ENCODE measurements at regions not wholly inside any gene's neighbourhood (a gene's known extent, or its start where the extent isn't known, plus 50 kb on each side); places are given as distances from the start of the nearest gene placed in this dataset.

DNA sequence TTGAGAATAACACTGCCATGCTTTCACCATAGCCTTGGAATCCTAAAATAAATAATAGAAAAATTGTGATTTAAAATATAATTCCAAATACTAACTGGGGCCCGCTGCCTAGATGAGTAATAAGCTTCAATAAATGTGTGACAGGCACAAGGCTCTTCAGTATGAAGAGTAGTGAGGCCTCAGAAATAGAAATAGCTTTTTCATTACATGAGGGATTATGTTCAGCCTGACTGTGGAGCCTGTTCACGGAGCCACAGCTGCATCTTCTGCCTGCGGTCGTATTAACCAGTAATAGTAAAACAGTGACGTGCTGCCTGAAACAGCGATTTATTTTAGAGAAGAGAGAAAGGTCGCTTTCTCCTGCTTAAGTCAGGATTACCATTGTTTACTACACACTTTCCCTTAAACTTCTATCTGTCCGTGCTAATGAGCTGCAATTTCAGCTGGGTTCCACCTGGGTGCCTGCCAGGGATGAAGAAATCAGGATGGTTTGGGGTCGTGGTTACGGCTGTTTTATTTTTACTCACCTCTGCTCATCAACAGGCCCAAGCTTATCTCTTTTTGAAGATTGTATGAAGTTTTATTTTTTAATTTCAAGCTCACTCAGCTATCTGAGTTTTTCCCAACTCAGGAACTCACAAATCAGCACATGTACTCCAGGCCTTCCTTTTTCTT is 284.9 kb upstream of the WWC1 start:
- Histone ChIP-seq H3K9me3 (ENCODE audit: control insufficient read depth, low read length) (no peaks in the 10 kb centered on the region), H3K36me3 (ENCODE audit: control insufficient read depth, insufficient read depth, low read length) (no peaks in the 10 kb centered on the region), H3K27me3 (ENCODE audit: control insufficient read depth, insufficient read depth, low read length, poor library complexity, severe bottlenecking) (no peaks in the 10 kb centered on the region), H3K4me3 (ENCODE audit: insufficient read depth, low read depth, low read length) (no peak overlapping the region), H3K27ac (ENCODE audit: insufficient read depth, low read depth, low read length, poor library complexity, severe bottlenecking) (no peak overlapping the region), H3K4me1 (ENCODE audit: control insufficient read depth, insufficient read depth, low read length) (no peaks in the 10 kb centered on the region)
- 91 to 97% methylated on average over 9 to 10 of the region's 10 CpGs for WGBS, 2 experiments

DNA sequence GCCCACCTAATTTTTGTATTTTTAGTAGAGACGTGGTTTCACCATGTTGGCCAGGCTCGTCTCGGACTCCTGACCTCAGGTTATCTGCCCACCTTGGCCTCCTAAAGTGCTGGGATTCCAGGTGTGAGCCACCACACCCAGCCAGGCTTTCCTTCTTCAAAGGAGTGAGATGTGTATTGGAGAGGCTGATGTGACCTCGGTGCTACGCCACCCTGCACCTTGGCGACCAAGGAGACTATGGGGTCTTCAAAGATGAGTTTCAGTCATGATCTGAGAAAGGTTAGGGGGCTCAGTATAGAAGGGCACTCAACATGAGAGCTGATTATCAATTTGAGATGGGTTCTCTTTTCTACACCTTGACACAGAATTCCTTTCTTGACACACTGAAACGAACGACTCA is 284.2 kb upstream of the WWC1 start:
- no peaks in the 10 kb centered on the region for H3K27me3 ChIP-seq (ENCODE audit: control insufficient read depth, insufficient read depth, low read length, poor library complexity, severe bottlenecking)
- no peak overlapping the region for H3K4me3 ChIP-seq (ENCODE audit: insufficient read depth, low read depth, low read length)
- H3K9me3 ChIP-seq (ENCODE audit: control insufficient read depth, low read length), result no peaks in the 10 kb centered on the region
- H3K4me1 ChIP-seq (ENCODE audit: control insufficient read depth, insufficient read depth, low read length), result no peaks in the 10 kb centered on the region
- 96 to 97% methylated on average over 8 of the region's 8 CpGs for WGBS, 2 experiments
- H3K36me3 ChIP-seq (ENCODE audit: control insufficient read depth, insufficient read depth, low read length), result no peaks in the 10 kb centered on the region
- no peak overlapping the region for H3K27ac ChIP-seq (ENCODE audit: insufficient read depth, low read depth, low read length, poor library complexity, severe bottlenecking)

DNA sequence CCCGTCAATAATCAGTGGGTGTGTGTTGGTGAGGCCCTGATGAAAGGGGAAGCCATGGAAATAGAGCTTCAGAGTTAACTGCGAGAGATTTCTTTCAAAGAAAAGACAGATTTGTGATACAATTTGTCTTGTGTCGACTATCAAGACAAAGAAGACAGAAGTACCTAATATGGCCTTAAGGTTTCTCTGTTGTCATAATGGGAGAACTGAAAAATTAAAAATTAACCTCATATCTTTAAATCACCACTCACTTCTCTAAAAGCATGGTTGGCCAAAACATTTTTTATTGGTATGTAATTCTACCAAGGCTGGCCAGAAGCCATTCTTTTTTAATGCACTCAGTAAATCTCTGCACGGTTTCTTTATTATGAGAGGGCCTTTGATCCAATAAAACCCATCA is 282.9 kb upstream of the WWC1 start:
- H3K4me3 ChIP-seq (ENCODE audit: insufficient read depth, low read depth, low read length), result no peak overlapping the region
- H3K9me3 ChIP-seq (ENCODE audit: control insufficient read depth, low read length), result no peaks in the 10 kb centered on the region
- 92 to 97% methylated on average over 4 of the region's 4 CpGs for WGBS, 2 experiments
- no peaks in the 10 kb centered on the region for H3K36me3 ChIP-seq (ENCODE audit: control insufficient read depth, insufficient read depth, low read length)
- no peaks in the 10 kb centered on the region for H3K27me3 ChIP-seq (ENCODE audit: control insufficient read depth, insufficient read depth, low read length, poor library complexity, severe bottlenecking)
- H3K27ac ChIP-seq (ENCODE audit: insufficient read depth, low read depth, low read length, poor library complexity, severe bottlenecking), result no peak overlapping the region
- H3K4me1 ChIP-seq (ENCODE audit: control insufficient read depth, insufficient read depth, low read length), result no peaks in the 10 kb centered on the region

DNA sequence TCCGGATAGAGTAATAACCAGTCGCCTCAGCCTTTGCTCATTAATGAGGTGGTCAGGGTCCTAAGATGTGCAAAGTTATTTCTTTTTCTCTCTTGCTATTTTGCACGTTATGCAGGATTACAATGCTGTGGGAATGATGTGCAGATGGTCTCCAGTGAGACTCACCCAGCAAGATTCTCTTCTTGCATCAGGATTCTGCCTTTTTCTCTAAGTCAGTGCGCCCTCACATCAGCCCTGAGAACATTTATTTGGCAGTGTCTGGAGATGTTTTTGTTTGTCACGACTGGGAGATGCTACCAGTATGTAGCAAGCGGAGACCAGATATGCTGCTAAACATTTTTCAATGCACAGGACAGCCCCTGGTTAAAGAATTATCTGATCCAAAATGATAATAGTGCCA is 280.3 kb upstream of the WWC1 start:
- no peak overlapping the region for H3K27ac ChIP-seq (ENCODE audit: insufficient read depth, low read depth, low read length, poor library complexity, severe bottlenecking)
- WGBS, 2 experiments, result 94% methylated on average over 6 of the region's 6 CpGs
- no peaks in the 10 kb centered on the region for H3K36me3 ChIP-seq (ENCODE audit: control insufficient read depth, insufficient read depth, low read length)
- no peaks in the 10 kb centered on the region for H3K27me3 ChIP-seq (ENCODE audit: control insufficient read depth, insufficient read depth, low read length, poor library complexity, severe bottlenecking)
- H3K4me1 ChIP-seq (ENCODE audit: control insufficient read depth, insufficient read depth, low read length), result no peaks in the 10 kb centered on the region
- H3K9me3 ChIP-seq (ENCODE audit: control insufficient read depth, low read length), result no peaks in the 10 kb centered on the region
- no peak overlapping the region for H3K4me3 ChIP-seq (ENCODE audit: insufficient read depth, low read depth, low read length)

DNA sequence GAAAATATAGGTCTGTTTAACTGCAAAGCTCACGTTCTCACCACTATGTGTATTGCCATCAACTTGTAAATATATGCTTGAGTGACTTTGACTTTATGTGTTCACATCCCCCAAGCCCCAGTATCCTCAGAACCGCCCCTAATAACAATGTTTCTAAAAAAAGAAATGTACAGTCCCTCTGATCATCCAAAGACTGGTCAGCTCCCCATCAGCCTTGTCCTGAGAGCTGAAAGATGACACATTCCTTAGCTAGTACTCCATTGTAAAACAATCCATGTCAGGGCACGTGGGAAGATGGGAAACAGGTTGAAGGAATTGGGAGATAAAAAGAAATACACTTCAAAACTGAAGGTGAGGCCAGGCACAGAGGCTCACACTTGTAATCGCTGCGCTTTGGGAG is 279.4 kb upstream of the WWC1 start:
- no peaks in the 10 kb centered on the region for H3K36me3 ChIP-seq (ENCODE audit: control insufficient read depth, insufficient read depth, low read length)
- WGBS, 2 experiments, result 92 to 97% methylated on average over 4 to 5 of the region's 5 CpGs
- no peaks in the 10 kb centered on the region for H3K9me3 ChIP-seq (ENCODE audit: control insufficient read depth, low read length)
- no peaks in the 10 kb centered on the region for H3K27me3 ChIP-seq (ENCODE audit: control insufficient read depth, insufficient read depth, low read length, poor library complexity, severe bottlenecking)
- no peak overlapping the region for H3K4me3 ChIP-seq (ENCODE audit: insufficient read depth, low read depth, low read length)
- H3K4me1 ChIP-seq (ENCODE audit: control insufficient read depth, insufficient read depth, low read length), result no peaks in the 10 kb centered on the region
- no peak overlapping the region for H3K27ac ChIP-seq (ENCODE audit: insufficient read depth, low read depth, low read length, poor library complexity, severe bottlenecking)

DNA sequence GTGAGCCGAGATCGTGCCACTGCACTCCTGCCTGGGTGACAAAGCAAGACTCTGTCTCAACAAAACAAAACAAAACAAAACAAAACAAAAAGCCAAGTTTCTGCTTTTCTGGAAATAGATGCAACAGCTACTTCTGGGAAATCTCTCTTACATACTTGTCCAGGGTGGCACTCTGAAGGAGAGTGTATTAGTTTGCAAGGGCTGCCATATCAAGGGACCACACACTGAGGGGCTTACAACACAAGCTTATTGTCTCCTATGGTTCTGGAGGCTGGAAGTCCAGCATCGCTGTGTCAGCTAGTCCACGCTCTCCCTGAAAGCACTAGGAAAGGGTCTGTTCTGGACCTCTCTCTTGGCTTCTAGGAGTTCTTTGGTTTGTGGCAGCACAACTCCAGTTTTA is 277.9 kb upstream of the WWC1 start:
- Histone ChIP-seq H3K9me3 (ENCODE audit: control insufficient read depth, low read length) (no peaks in the 10 kb centered on the region), H3K27ac (ENCODE audit: insufficient read depth, low read depth, low read length, poor library complexity, severe bottlenecking) (no peak overlapping the region), H3K27me3 (ENCODE audit: control insufficient read depth, insufficient read depth, low read length, poor library complexity, severe bottlenecking) (no peaks in the 10 kb centered on the region), H3K4me3 (ENCODE audit: insufficient read depth, low read depth, low read length) (no peak overlapping the region), H3K36me3 (ENCODE audit: control insufficient read depth, insufficient read depth, low read length) (no peaks in the 10 kb centered on the region), H3K4me1 (ENCODE audit: control insufficient read depth, insufficient read depth, low read length) (no peaks in the 10 kb centered on the region)
- WGBS, 2 experiments, result 88 to 93% methylated on average over 4 of the region's 4 CpGs

DNA sequence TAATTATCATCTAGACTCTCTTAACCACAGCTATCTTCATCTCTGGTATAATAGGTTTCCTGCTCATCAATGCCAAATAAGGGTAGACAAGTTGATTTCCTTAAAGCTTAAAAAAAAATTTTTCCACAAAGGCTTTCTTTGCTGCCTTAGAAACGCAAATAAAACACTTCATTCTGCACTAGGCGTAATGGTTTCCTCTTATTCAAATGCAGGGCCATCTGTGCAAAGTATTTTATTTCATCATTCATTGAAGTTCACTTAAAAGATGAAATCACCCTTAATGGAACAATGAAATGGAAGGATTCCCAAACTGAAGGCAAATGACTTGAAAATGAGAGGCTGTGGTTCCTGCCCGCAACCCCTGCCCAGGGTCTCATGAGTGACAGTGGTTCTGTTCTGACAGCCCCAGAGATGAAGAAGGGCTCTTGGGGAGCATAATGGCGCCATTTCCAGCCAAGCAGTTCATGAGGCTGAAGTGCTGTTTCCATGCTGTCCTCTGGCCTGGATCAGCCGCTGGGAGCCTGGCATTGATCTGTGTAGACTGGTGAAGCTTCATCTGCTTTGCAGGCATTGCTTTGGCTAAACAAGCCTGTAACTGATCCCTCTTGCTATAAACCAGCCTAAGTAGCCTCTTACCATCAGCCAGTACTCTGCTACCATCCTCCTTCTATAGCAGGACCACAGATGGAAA is 276.9 kb upstream of the WWC1 start:
- no peaks in the 10 kb centered on the region for H3K9me3 ChIP-seq (ENCODE audit: control insufficient read depth, low read length)
- H3K27me3 ChIP-seq (ENCODE audit: control insufficient read depth, insufficient read depth, low read length, poor library complexity, severe bottlenecking), result no peaks in the 10 kb centered on the region
- no peak overlapping the region for H3K4me3 ChIP-seq (ENCODE audit: insufficient read depth, low read depth, low read length)
- H3K4me1 ChIP-seq (ENCODE audit: control insufficient read depth, insufficient read depth, low read length), result no peaks in the 10 kb centered on the region
- no peak overlapping the region for H3K27ac ChIP-seq (ENCODE audit: insufficient read depth, low read depth, low read length, poor library complexity, severe bottlenecking)
- no peaks in the 10 kb centered on the region for H3K36me3 ChIP-seq (ENCODE audit: control insufficient read depth, insufficient read depth, low read length)
- WGBS, 2 experiments, result 94 to 96% methylated on average over 5 of the region's 5 CpGs

DNA sequence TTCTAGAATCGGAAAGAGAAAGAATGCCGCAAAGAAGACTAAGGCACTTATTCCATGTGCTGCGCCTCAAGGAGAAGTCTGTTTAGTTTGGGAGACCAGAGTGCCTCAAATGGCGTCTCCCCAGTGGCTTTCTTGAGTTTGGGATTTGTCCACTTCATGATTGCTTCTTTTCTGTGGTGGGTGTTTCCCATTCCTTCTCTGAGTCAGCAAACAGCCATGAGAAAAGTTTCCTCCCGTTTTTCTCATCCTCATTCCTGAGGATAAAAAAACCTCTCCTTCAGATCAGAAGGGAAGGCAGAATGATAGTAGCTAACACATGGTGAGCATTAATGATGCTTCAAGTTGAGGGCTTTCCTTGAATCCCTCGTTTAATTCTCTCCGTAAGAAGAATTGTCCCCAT is 275.9 kb upstream of the WWC1 start:
- 96% methylated on average over 6 to 7 of the region's 7 CpGs for WGBS, 2 experiments
- no peaks in the 10 kb centered on the region for H3K27me3 ChIP-seq (ENCODE audit: control insufficient read depth, insufficient read depth, low read length, poor library complexity, severe bottlenecking)
- H3K9me3 ChIP-seq (ENCODE audit: control insufficient read depth, low read length), result no peaks in the 10 kb centered on the region
- H3K4me3 ChIP-seq (ENCODE audit: insufficient read depth, low read depth, low read length), result no peak overlapping the region
- H3K27ac ChIP-seq (ENCODE audit: insufficient read depth, low read depth, low read length, poor library complexity, severe bottlenecking), result no peak overlapping the region
- H3K4me1 ChIP-seq (ENCODE audit: control insufficient read depth, insufficient read depth, low read length), result no peaks in the 10 kb centered on the region
- no peaks in the 10 kb centered on the region for H3K36me3 ChIP-seq (ENCODE audit: control insufficient read depth, insufficient read depth, low read length)

DNA sequence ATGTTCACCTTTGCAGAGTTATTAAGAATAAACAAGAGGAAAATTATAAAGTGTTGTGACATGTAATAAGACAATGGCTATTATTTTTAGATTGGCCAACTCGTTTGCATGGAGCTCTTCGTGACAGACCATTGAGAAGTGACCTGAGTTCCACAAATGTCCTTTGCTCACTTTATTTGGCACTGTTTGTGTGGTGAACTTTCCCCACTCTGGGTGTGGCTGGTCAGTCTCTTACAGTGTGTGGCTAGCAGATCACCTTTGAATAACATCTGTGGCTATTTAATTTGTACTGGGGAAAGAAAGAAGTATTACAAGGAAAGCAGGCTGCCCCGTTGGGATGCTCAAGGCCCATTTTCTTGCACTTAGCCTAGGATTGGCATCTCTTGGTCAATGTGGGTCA is 274.1 kb upstream of the WWC1 start:
- Histone ChIP-seq H3K27ac (ENCODE audit: insufficient read depth, low read depth, low read length, poor library complexity, severe bottlenecking) (no peak overlapping the region), H3K4me3 (ENCODE audit: insufficient read depth, low read depth, low read length) (no peak overlapping the region), H3K27me3 (ENCODE audit: control insufficient read depth, insufficient read depth, low read length, poor library complexity, severe bottlenecking) (no peaks in the 10 kb centered on the region), H3K9me3 (ENCODE audit: control insufficient read depth, low read length) (no peaks in the 10 kb centered on the region), H3K4me1 (ENCODE audit: control insufficient read depth, insufficient read depth, low read length) (no peaks in the 10 kb centered on the region), H3K36me3 (ENCODE audit: control insufficient read depth, insufficient read depth, low read length) (no peaks in the 10 kb centered on the region)
- WGBS, 2 experiments, result 92 to 95% methylated on average over 3 of the region's 3 CpGs

DNA sequence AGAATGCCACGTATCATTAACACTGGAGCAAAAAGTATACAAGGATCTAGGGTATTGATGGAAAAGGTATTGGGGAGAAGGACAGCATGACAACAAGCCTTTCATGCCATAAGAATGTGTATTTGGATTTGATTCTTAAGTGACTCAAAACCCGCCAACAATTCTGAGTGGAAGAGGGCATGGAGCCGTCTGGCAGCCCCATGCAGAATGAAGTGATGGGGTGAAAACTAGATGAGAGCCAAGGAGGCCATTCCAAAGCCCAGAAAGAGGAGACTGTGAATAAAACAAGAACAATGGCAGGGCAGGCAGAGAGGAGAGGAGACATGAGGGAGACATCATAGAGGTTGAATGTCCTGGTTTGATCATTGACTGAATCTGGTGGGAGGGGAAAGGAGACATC is 272.3 kb upstream of the WWC1 start:
- Histone ChIP-seq H3K4me1 (ENCODE audit: control insufficient read depth, insufficient read depth, low read length) (no peaks in the 10 kb centered on the region), H3K36me3 (ENCODE audit: control insufficient read depth, insufficient read depth, low read length) (no peaks in the 10 kb centered on the region), H3K4me3 (ENCODE audit: insufficient read depth, low read depth, low read length) (no peak overlapping the region), H3K27ac (ENCODE audit: insufficient read depth, low read depth, low read length, poor library complexity, severe bottlenecking) (no peak overlapping the region), H3K27me3 (ENCODE audit: control insufficient read depth, insufficient read depth, low read length, poor library complexity, severe bottlenecking) (no peaks in the 10 kb centered on the region), H3K9me3 (ENCODE audit: control insufficient read depth, low read length) (no peaks in the 10 kb centered on the region)
- 92 to 94% methylated on average over 3 of the region's 3 CpGs for WGBS, 2 experiments

Data from ectodermal cell (in vitro differentiated cells).